ENCODE measurements at regions not wholly inside any gene's neighbourhood (a gene's known extent, or its start where the extent isn't known, plus 50 kb on each side); places are given as distances from the start of the nearest gene placed in this dataset.

DNA sequence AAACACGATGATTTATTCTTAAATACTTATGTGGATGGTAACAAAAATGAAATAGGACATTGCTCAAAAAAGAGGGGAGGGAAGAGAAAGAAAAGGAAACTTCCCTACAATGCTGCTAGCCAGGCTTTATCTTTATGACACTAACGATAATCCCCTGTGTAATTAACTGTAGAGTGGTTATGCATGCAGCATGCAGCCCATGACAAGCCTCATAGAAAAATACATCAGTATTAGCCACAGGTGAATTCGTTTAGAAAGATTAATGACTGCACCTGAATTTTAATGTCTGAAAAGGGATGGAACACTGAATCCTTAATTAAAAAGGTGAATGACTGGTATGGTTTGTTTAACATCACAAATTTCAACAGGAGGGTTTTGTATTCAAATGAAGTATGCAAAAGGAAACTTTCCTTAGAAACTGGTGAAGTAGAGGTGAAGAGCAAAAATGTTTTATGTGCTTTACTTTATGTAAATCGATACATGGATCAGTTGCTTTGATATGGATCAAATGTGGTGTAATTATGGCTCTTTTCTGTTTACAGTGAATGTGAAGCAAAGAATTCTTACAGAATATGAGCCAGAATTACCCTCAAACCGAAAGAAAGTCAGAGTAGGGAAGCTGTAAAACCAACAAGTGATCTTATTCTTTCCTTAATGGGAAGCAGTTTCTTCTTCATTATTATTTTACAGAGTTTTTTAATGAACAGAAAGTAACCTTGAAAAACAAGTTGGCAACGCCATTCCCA is 569.6 kb upstream of the ADGRL2 start:
- Histone ChIP-seq H3K4me3 (no peak overlapping the region), H3K4me1 (peaks cover 7% of the 10 kb centered on the region), H3K27me3 (no peaks in the 10 kb centered on the region), H3K9me3 (no peaks in the 10 kb centered on the region), H3K36me3 (ENCODE audit: low read depth, missing control alignments) (no peaks in the 10 kb centered on the region), H3K27ac (no peak overlapping the region)
- WGBS, 2 donors, result 29 to 37% methylated on average over 6 of the region's 6 CpGs
- TF ChIP-seq, protein P1, sequence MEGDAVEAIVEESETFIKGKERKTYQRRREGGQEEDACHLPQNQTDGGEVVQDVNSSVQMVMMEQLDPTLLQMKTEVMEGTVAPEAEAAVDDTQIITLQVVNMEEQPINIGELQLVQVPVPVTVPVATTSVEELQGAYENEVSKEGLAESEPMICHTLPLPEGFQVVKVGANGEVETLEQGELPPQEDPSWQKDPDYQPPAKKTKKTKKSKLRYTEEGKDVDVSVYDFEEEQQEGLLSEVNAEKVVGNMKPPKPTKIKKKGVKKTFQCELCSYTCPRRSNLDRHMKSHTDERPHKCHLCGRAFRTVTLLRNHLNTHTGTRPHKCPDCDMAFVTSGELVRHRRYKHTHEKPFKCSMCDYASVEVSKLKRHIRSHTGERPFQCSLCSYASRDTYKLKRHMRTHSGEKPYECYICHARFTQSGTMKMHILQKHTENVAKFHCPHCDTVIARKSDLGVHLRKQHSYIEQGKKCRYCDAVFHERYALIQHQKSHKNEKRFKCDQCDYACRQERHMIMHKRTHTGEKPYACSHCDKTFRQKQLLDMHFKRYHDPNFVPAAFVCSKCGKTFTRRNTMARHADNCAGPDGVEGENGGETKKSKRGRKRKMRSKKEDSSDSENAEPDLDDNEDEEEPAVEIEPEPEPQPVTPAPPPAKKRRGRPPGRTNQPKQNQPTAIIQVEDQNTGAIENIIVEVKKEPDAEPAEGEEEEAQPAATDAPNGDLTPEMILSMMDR (IDR thresholded peaks at IDR 0.05), result no peak
- TF ChIP-seq POLR2A (IDR thresholded peaks at IDR 0.05), result no peak
- intact Hi-C loops (cut with DNase I; ENCODE audit: low total_unique reads), result no loop called here
- DNase-seq, result no peak

- H3K4me3 ChIP-seq, result no peak overlapping the region
- H3K4me1 ChIP-seq, result peaks cover 7% of the 10 kb centered on the region
- H3K9me3 ChIP-seq, result no peaks in the 10 kb centered on the region
- 82 to 93% methylated on average over 6 of the region's 6 CpGs for WGBS, 2 donors
- no peak for DNase-seq
- no peaks in the 10 kb centered on the region for H3K36me3 ChIP-seq (ENCODE audit: low read depth, missing control alignments)
- intact Hi-C loops (cut with DNase I; ENCODE audit: low total_unique reads), result no loop called here
- H3K27me3 ChIP-seq, result no peaks in the 10 kb centered on the region
- H3K27ac ChIP-seq, result no peak overlapping the region
- no peak for TF ChIP-seq POLR2A (IDR thresholded peaks at IDR 0.05)
- TF ChIP-seq, protein P1 (IDR thresholded peaks at IDR 0.05), result no peak
These were observed 571.8 kb upstream of the ADGRL2 start for GRCh38 chr1:81228926-81229325.

GRCh38 chr1:81226603-81226928 is 574.2 kb upstream of the ADGRL2 start:
- no peak overlapping the region for H3K27ac ChIP-seq
- TF ChIP-seq, protein P1 (IDR thresholded peaks at IDR 0.05), result no peak
- TF ChIP-seq POLR2A (IDR thresholded peaks at IDR 0.05), result no peak
- no peaks in the 10 kb centered on the region for H3K27me3 ChIP-seq
- no peak for DNase-seq
- intact Hi-C loops (cut with DNase I; ENCODE audit: low total_unique reads), result no loop called here
- H3K9me3 ChIP-seq, result no peaks in the 10 kb centered on the region
- no peaks in the 10 kb centered on the region for H3K36me3 ChIP-seq (ENCODE audit: low read depth, missing control alignments)
- no peak overlapping the region for H3K4me3 ChIP-seq
- no peaks in the 10 kb centered on the region for H3K4me1 ChIP-seq
- WGBS, 2 donors, result 83 to 93% methylated on average over 2 of the region's 2 CpGs

DNA sequence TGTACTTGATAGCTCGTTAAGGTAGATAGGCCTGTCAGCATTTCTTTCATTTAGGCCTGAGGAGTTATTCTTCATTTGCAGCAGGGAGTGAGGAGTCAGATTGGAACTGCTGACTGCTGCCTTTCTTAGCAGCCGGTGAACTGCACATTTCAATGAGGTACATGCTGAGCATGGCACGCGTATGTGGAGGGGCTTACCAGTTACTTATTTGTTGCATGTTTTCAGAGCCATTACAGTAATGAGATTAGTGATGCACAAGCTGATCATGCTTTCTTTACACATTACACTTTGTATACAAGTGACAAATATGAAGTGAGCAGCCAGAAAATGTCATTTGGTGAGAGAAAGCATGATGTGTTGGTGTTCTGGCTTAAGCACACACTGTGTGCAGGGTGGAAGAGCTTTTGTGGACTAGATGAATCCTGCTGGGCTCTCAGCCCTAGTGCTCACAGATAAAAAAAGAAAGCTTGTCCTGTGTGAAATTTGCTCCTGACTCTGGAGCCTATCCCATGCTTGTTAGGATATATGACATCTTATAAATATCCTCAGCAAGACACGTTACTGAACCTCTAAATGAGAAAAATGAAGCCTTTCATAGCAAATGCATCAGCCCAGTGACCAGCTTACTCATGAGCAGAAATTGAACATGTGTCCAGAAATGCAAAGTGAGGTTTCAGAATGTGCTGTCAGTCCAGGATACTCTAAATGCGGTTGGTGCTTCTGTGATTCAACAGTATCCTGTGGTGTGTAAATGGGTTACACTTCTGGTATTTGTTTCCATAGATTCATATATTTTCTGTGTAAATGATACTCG is 574.7 kb upstream of the ADGRL2 start:
- DNase-seq, result no peak
- Histone ChIP-seq H3K36me3 (ENCODE audit: low read depth, missing control alignments) (no peaks in the 10 kb centered on the region), H3K27ac (no peak overlapping the region), H3K9me3 (no peaks in the 10 kb centered on the region), H3K4me3 (no peak overlapping the region), H3K4me1 (no peaks in the 10 kb centered on the region), H3K27me3 (no peaks in the 10 kb centered on the region)
- 81 to 88% methylated on average over 7 of the region's 7 CpGs for WGBS, 2 donors
- TF ChIP-seq, protein P1 (IDR thresholded peaks at IDR 0.05), result no peak
- intact Hi-C loops (cut with DNase I; ENCODE audit: low total_unique reads), result no loop called here
